ENCODE measurements at regions not wholly inside any gene's neighbourhood (a gene's known extent, or its start where the extent isn't known, plus 50 kb on each side); places are given as distances from the start of the nearest gene placed in this dataset.
A peak's percentile ranks its signal among the peaks of the same experiment; 100 is the strongest.

DNA sequence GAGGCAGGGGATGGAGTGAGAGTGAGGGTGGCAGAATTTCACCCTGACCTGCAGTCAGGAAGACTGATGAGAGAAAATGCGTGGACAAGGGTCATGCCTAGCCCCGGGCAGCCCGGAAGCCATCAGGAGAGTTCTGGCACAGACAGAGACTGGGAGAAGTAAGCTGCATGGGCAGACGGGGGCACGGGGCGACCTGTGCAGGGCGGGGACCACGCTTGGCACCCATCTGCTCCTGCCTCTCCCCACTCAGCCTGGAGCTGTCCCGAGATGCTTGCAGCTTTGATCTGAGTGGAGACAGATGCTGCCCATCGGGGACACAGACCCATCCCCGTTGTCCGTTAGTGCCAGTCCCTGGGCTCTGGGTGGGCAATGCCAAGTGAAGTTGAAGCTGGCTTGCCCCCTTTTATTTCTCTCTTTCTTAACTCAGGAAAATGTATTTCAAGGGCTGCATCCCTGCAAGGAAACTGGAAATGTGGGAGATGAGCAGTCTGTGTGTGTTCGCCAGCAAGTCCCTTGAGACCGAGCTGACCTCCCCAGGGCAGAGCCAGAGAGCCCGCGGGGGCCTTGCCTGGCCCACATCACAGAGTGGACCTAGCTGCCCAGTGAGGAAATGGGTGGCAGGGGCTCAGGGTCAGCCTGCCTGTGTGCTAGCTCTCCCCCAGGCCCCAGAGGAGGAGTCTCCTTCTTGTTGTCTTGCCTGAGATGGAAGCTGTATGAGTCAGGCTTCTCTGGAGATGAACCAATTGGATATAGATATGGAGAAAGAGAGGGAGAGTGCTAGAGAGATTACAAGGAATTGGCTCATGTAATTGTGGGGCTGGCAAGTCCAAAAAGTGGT is 121.3 kb upstream of the C1orf174 start:
- H3K36me3 ChIP-seq (ENCODE audit: low read depth, missing control alignments): no peaks in the 10 kb centered on the region
- 81 to 84% methylated on average over 16 of the region's 16 CpGs for WGBS, 2 donors
- peaks cover 7% of the 10 kb centered on the region for H3K4me1 ChIP-seq
- intact Hi-C loops (cut with DNase I; ENCODE audit: low total_unique reads): no loop called here
- no peak for DNase-seq
- H3K27ac ChIP-seq: no peak overlapping the region
- TF ChIP-seq POLR2A (IDR thresholded peaks at IDR 0.05): no peak
- TF ChIP-seq, protein P1, sequence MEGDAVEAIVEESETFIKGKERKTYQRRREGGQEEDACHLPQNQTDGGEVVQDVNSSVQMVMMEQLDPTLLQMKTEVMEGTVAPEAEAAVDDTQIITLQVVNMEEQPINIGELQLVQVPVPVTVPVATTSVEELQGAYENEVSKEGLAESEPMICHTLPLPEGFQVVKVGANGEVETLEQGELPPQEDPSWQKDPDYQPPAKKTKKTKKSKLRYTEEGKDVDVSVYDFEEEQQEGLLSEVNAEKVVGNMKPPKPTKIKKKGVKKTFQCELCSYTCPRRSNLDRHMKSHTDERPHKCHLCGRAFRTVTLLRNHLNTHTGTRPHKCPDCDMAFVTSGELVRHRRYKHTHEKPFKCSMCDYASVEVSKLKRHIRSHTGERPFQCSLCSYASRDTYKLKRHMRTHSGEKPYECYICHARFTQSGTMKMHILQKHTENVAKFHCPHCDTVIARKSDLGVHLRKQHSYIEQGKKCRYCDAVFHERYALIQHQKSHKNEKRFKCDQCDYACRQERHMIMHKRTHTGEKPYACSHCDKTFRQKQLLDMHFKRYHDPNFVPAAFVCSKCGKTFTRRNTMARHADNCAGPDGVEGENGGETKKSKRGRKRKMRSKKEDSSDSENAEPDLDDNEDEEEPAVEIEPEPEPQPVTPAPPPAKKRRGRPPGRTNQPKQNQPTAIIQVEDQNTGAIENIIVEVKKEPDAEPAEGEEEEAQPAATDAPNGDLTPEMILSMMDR (IDR thresholded peaks at IDR 0.05): no peak
- H3K4me3 ChIP-seq: no peak overlapping the region
- no peaks in the 10 kb centered on the region for H3K27me3 ChIP-seq
- H3K9me3 ChIP-seq: no peaks in the 10 kb centered on the region

- peaks cover 7% of the 10 kb centered on the region for H3K4me1 ChIP-seq
- TF ChIP-seq POLR2A (IDR thresholded peaks at IDR 0.05): no peak
- TF ChIP-seq, protein P1 (IDR thresholded peaks at IDR 0.05): no peak
- no peak overlapping the region for H3K4me3 ChIP-seq
- H3K27me3 ChIP-seq: no peaks in the 10 kb centered on the region
- H3K27ac ChIP-seq: no peak overlapping the region
- H3K36me3 ChIP-seq (ENCODE audit: low read depth, missing control alignments): no peaks in the 10 kb centered on the region
- intact Hi-C loops (cut with DNase I; ENCODE audit: low total_unique reads): no loop called here
- WGBS, 2 donors: 76 to 93% methylated on average over 3 of the region's 3 CpGs
- no peak for DNase-seq
- no peaks in the 10 kb centered on the region for H3K9me3 ChIP-seq
These were observed 121.8 kb upstream of the C1orf174 start for GRCh38 chr1:4021974-4022268.

GRCh38 chr1:4022715-4023114 is 122.6 kb upstream of the C1orf174 start:
- WGBS, 2 donors: 27 to 34% methylated on average over 14 of the region's 14 CpGs
- no peaks in the 10 kb centered on the region for H3K27me3 ChIP-seq
- no peak overlapping the region for H3K4me3 ChIP-seq
- H3K4me1 ChIP-seq: peaks cover 7% of the 10 kb centered on the region
- H3K9me3 ChIP-seq: no peaks in the 10 kb centered on the region
- no peaks in the 10 kb centered on the region for H3K36me3 ChIP-seq (ENCODE audit: low read depth, missing control alignments)
- no peak overlapping the region for H3K27ac ChIP-seq
- intact Hi-C loops (cut with DNase I; ENCODE audit: low total_unique reads): no loop called here
- TF ChIP-seq, protein P1 (IDR thresholded peaks at IDR 0.05): no peak
- TF ChIP-seq POLR2A (IDR thresholded peaks at IDR 0.05): no peak
- peak; percentile 42 for DNase-seq

GRCh38 chr1:4023678-4024077 is 123.6 kb upstream of the C1orf174 start:
- TF ChIP-seq POLR2A (IDR thresholded peaks at IDR 0.05): no peak
- TF ChIP-seq, protein P1 (IDR thresholded peaks at IDR 0.05): no peak
- H3K4me1 ChIP-seq: peaks cover 7% of the 10 kb centered on the region
- no peaks in the 10 kb centered on the region for H3K9me3 ChIP-seq
- H3K4me3 ChIP-seq: no peak overlapping the region
- no peak overlapping the region for H3K27ac ChIP-seq
- 95 to 100% methylated on average over 3 to 5 of the region's 5 CpGs for WGBS, 2 donors
- intact Hi-C loops (cut with DNase I; ENCODE audit: low total_unique reads): no loop called here
- no peaks in the 10 kb centered on the region for H3K36me3 ChIP-seq (ENCODE audit: low read depth, missing control alignments)
- no peak for DNase-seq
- H3K27me3 ChIP-seq: no peaks in the 10 kb centered on the region

DNA sequence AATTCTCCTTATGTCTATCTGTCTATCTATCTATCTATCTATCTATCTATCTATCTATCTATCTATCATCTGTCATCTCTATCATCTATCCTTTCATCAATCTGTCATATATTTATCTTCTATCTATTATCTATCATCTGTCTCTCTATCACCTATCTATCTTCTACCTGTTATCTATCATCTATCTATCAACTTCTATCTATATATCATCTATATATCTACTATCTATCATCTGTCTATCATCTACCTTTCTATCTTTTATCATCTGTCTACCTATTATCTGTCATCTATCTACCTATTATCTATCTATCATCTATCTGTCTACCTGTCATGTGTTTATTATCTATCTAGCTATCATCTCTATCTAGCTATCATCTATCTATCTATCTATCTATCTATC is 124.7 kb upstream of the C1orf174 start:
- Histone ChIP-seq H3K4me3 (no peak overlapping the region), H3K9me3 (no peaks in the 10 kb centered on the region), H3K27ac (no peak overlapping the region), H3K36me3 (ENCODE audit: low read depth, missing control alignments) (no peaks in the 10 kb centered on the region), H3K27me3 (no peaks in the 10 kb centered on the region), H3K4me1 (peaks cover 7% of the 10 kb centered on the region)
- DNase-seq: no peak
- TF ChIP-seq, protein P1 (IDR thresholded peaks at IDR 0.05): no peak
- TF ChIP-seq POLR2A (IDR thresholded peaks at IDR 0.05): no peak
- intact Hi-C loops (cut with DNase I; ENCODE audit: low total_unique reads): no loop called here
